ENCODE measurements at regions not wholly inside any gene's neighbourhood (a gene's known extent, or its start where the extent isn't known, plus 50 kb on each side); places are given as distances from the start of the nearest gene placed in this dataset.

DNA sequence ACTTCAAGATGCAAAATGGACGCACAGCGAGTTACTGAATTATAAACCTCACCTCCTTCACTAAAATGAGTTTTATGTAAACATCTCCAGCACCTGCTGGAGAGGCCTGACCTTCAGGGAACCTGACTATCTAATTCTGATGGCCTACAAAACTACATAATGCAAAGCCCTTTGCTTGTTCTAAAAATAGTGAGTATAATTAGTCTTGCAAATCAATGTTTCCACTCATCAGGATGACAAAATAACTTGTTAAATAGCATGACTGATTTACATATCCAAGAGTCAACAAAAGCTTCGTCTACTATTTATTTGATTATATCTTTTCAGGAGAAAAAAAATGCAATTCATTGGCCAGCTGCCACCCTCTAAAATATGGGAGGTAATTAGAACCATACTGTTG, 326.3 kb upstream of the MC4R start:
- no peak overlapping the region for H3K27ac ChIP-seq (ENCODE audit: insufficient read depth, low read length)
- H3K36me3 ChIP-seq (ENCODE audit: control insufficient read depth, insufficient read depth, low read length) = no peaks in the 10 kb centered on the region
- H3K79me1 ChIP-seq (ENCODE audit: low read depth in 1 of 2, low read length in 2 of 2) = no peaks in the 10 kb centered on the region
- in situ Hi-C loops (cut with MboI; ENCODE audit: low sequenced_read_pairs) (loop anchor here (25.0 kb wide), 1 partner anchor 788 kb away; no protein-coding TSS in a partner anchor), intact Hi-C loops (cut with micrococcal nuclease) (no loop called here), dilution Hi-C loops (cut with HindIII; ENCODE audit: low sequenced_read_pairs, unreplicated experiment) (no loop called here)
- ChIA-PET CTCF (no interaction called here), POLR2A (ENCODE audit: unreplicated experiment) (no interaction called here)
- H4K5ac ChIP-seq (ENCODE audit: low read depth, low read length) = no peak overlapping the region
- no peak overlapping the region for H2BK20ac ChIP-seq (ENCODE audit: low read depth, low read length)
- no peak overlapping the region for H3K4me3 ChIP-seq (ENCODE audit: insufficient read depth, low read depth, low read length)
- no peaks in the 10 kb centered on the region for H3K4me1 ChIP-seq (ENCODE audit: control insufficient read depth, insufficient read depth, low read length)
- no CpG with 5 or more reads among the region's 3 CpGs for WGBS, 2 experiments (ENCODE audit: extremely low coverage in 2 of 2, insufficient read length in 1 of 2)
- H2BK120ac ChIP-seq (ENCODE audit: low read depth, low read length) = no peak overlapping the region
- H3K14ac ChIP-seq (replicated peaks; ENCODE audit: low read depth, low read length) = no peak overlapping the region
- no peak overlapping the region for H2BK15ac ChIP-seq (ENCODE audit: low read depth, low read length)
- no peaks in the 10 kb centered on the region for H3K9me1 ChIP-seq (ENCODE audit: insufficient read depth, low read length)
- H2AK5ac ChIP-seq (ENCODE audit: low read depth, low read length) = no peak overlapping the region
- no peak overlapping the region for H3K4ac ChIP-seq (ENCODE audit: low read depth, low read length)
- no peak overlapping the region for H4K91ac ChIP-seq (ENCODE audit: insufficient read depth, low read depth, low read length)
- DNase-seq (no peak), ATAC-seq (ENCODE audit: low read depth) (no peak)
- H3K23ac ChIP-seq (ENCODE audit: low read depth, low read length) = no peak overlapping the region
- H3K27me3 ChIP-seq (ENCODE audit: control insufficient read depth, insufficient read depth, low read length) = no peaks in the 10 kb centered on the region
- H3K9me3 ChIP-seq (ENCODE audit: control insufficient read depth, insufficient read depth, low read length) = no peaks in the 10 kb centered on the region
- BruUV-seq (replicated peaks) = no TSS peak
- H2BK5ac ChIP-seq (ENCODE audit: low read depth, low read length, poor library complexity, severe bottlenecking) = no peak overlapping the region
- TF ChIP-seq SMC3 (IDR thresholded peaks at IDR 0.05; ENCODE audit: low read depth, low read length) (no peak), BHLHE40 (IDR thresholded peaks at IDR 0.05; ENCODE audit: low read depth, low read length) (no peak), USF2 (IDR thresholded peaks at IDR 0.05; ENCODE audit: low read depth, low read length) (no peak), FOS (IDR thresholded peaks at IDR 0.05; ENCODE audit: low read depth, low read length) (no peak), RCOR1 (IDR thresholded peaks at IDR 0.05; ENCODE audit: insufficient replicate concordance, low read length) (no peak), MAZ (IDR thresholded peaks at IDR 0.05; ENCODE audit: borderline replicate concordance, low read depth, low read length) (no peak), MAFK (IDR thresholded peaks at IDR 0.05; ENCODE audit: low read depth, low read length) (no peak), RFX5 (IDR thresholded peaks at IDR 0.05; ENCODE audit: low read depth, low read length) (no peak), MXI1 (IDR thresholded peaks at IDR 0.05; ENCODE audit: borderline replicate concordance, low read depth, low read length) (no peak), CHD1 (IDR thresholded peaks at IDR 0.05; ENCODE audit: low read depth, low read length) (no peak), NFE2L2 (IDR thresholded peaks at IDR 0.05; ENCODE audit: low read depth, low read length) (no peak), CEBPB (IDR thresholded peaks at IDR 0.05; ENCODE audit: low read depth, low read length) (no peak), POLR2A (IDR thresholded peaks at IDR 0.05; ENCODE audit: low read depth, low read length) (no peak), RAD21 (IDR thresholded peaks at IDR 0.05; ENCODE audit: low read length) (no peak)
- TF ChIP-seq, protein P1, sequence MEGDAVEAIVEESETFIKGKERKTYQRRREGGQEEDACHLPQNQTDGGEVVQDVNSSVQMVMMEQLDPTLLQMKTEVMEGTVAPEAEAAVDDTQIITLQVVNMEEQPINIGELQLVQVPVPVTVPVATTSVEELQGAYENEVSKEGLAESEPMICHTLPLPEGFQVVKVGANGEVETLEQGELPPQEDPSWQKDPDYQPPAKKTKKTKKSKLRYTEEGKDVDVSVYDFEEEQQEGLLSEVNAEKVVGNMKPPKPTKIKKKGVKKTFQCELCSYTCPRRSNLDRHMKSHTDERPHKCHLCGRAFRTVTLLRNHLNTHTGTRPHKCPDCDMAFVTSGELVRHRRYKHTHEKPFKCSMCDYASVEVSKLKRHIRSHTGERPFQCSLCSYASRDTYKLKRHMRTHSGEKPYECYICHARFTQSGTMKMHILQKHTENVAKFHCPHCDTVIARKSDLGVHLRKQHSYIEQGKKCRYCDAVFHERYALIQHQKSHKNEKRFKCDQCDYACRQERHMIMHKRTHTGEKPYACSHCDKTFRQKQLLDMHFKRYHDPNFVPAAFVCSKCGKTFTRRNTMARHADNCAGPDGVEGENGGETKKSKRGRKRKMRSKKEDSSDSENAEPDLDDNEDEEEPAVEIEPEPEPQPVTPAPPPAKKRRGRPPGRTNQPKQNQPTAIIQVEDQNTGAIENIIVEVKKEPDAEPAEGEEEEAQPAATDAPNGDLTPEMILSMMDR (conservative IDR thresholded peaks at IDR 0.05; ENCODE audit: low read depth, low read length) = no peak
- TF ChIP-seq, protein P2, sequence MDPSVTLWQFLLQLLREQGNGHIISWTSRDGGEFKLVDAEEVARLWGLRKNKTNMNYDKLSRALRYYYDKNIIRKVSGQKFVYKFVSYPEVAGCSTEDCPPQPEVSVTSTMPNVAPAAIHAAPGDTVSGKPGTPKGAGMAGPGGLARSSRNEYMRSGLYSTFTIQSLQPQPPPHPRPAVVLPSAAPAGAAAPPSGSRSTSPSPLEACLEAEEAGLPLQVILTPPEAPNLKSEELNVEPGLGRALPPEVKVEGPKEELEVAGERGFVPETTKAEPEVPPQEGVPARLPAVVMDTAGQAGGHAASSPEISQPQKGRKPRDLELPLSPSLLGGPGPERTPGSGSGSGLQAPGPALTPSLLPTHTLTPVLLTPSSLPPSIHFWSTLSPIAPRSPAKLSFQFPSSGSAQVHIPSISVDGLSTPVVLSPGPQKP (IDR thresholded peaks at IDR 0.05; ENCODE audit: borderline replicate concordance, low read depth, low read length) = no peak
- H2AFZ ChIP-seq (replicated peaks; ENCODE audit: low read length, poor library complexity) = no peak overlapping the region
- H3K56ac ChIP-seq (ENCODE audit: extremely low read depth, insufficient read depth, low read length) = no peak overlapping the region
- H2AK9ac ChIP-seq (replicated peaks; ENCODE audit: low read depth, low read length, poor library complexity) = no peak overlapping the region
- no peaks in the 10 kb centered on the region for H4K20me1 ChIP-seq (ENCODE audit: insufficient read depth, low read length)
- no peak overlapping the region for H3K4me2 ChIP-seq (ENCODE audit: low read depth, low read length)
- H3K18ac ChIP-seq (ENCODE audit: low read depth, low read length) = no peak overlapping the region
- no peak overlapping the region for H4K8ac ChIP-seq (ENCODE audit: low read depth in 2 of 2, low read length in 2 of 2)
- no peak overlapping the region for H3K9ac ChIP-seq (ENCODE audit: low read depth, low read length)

Data from IMR-90 (cell line).